PC-3 (cell line): ENCODE measurements at regions not wholly inside any gene's neighbourhood (a gene's known extent, or its start where the extent isn't known, plus 50 kb on each side); places are given as distances from the start of the nearest gene placed in this dataset.

ENCODE experiments used
- ATAC-seq: fragments of 200-7000 bp; cut with Tn5 transposase; 2 replicates; pipeline ENCODE4 v1.9.1; 2020; ENCODE audit warnings: mild to moderate bottlenecking, moderate library complexity
- BruUV-seq: library from RNA; stranded (reverse); fragments of 400-500 nt; replicated peaks from 2 replicates; lab custom pipeline; 2021; lab: Mats Ljungman, UMichigan
- CTCF ChIA-PET: fragments of 300-600 bp; sonication (Branson Sonifier 250); formaldehyde crosslinking; loops from one replicate; lab custom pipeline; 2022; ENCODE audit warnings: antibody characterized with exemption; lab: Charles Lee
- POLR2A ChIA-PET: fragments of 300-600 bp; sonication (Branson Sonifier 250); formaldehyde crosslinking; loops from one replicate; lab custom pipeline; 2022; ENCODE audit warnings: antibody characterized with exemption; ENCODE audit not compliant: unreplicated experiment; lab: Charles Lee
- DNase-seq: peaks from one replicate; pipeline ENCODE4 v3.0.0-alpha.2; 2015
- H2AFZ ChIP-seq: fragments of 300-600 bp; sonication (generic); 2 replicates; pipeline ENCODE4 v1.6.0; 2016; ENCODE audit warnings: antibody characterized with exemption, low read length
- H3F3A ChIP-seq: fragments of 300-600 bp; sonication (generic); one replicate; pipeline ENCODE4 v1.6.0; 2017; ENCODE audit warnings: antibody characterized with exemption, low read length, control low read depth, mild to moderate bottlenecking; ENCODE audit not compliant: unreplicated experiment
- H3K27ac ChIP-seq: fragments of 300-600 bp; sonication (generic); 2 replicates; pipeline ENCODE4 v1.5.1; 2016; ENCODE audit warnings: mild to moderate bottlenecking, low read length
- H3K27me3 ChIP-seq: fragments of 300-600 bp; sonication (generic); 2 replicates; pipeline ENCODE4 v1.6.1; 2016; ENCODE audit warnings: low read length, mixed read lengths
- H3K36me3 ChIP-seq: fragments of 300-600 bp; sonication (generic); 2 replicates; pipeline ENCODE4 v1.6.1; 2016; ENCODE audit warnings: low read depth, mixed run types, low read length, mixed read lengths
- H3K4me1 ChIP-seq: fragments of 300-600 bp; sonication (generic); 2 replicates; pipeline ENCODE4 v1.5.1; 2016; ENCODE audit warnings: low read length; ENCODE audit not compliant: insufficient read depth
- H3K4me2 ChIP-seq: fragments of 300-600 bp; sonication (generic); 2 replicates; pipeline ENCODE4 v1.6.0; 2016; ENCODE audit warnings: low read length
- H3K4me3 ChIP-seq: fragments of 300-600 bp; sonication (generic); 2 replicates; pipeline ENCODE4 v1.5.1; 2016; ENCODE audit warnings: mild to moderate bottlenecking, low read length, mixed read lengths
- H3K79me2 ChIP-seq: fragments of 300-600 bp; sonication (generic); 2 replicates; pipeline ENCODE4 v1.6.1; 2017; ENCODE audit warnings: low read length, mixed read lengths
- H3K9ac ChIP-seq: fragments of 300-600 bp; sonication (generic); 2 replicates; pipeline ENCODE4 v1.6.0; 2016; ENCODE audit warnings: mild to moderate bottlenecking, low read length
- H3K9me2 ChIP-seq: fragments of 300-600 bp; sonication (generic); replicated peaks from 2 replicates; pipeline ENCODE4 v1.6.1; 2016; ENCODE audit warnings: mixed run types, low read length, mixed read lengths
- H3K9me3 ChIP-seq: fragments of 300-600 bp; sonication (generic); 2 replicates; pipeline ENCODE4 v1.6.1; 2016; ENCODE audit warnings: low read length, mixed read lengths
- H4K20me1 ChIP-seq: fragments of 300-600 bp; sonication (generic); 2 replicates; pipeline ENCODE4 v1.6.1; 2016; ENCODE audit warnings: low read length, mixed read lengths
- EZH2 ChIP-seq: fragments of 300-600 bp; sonication (generic); IDR thresholded peaks from one replicate; pipeline ENCODE4 v1.6.1; 2017; ENCODE audit warnings: antibody characterized with exemption, mild to moderate bottlenecking, low read length; ENCODE audit not compliant: unreplicated experiment
- EZH2phosphoT487 ChIP-seq: fragments of 300-600 bp; sonication (generic); IDR thresholded peaks from 2 replicates; pipeline ENCODE4 v1.6.1; 2018; ENCODE audit warnings: mild to moderate bottlenecking, antibody characterized with exemption, low read length, borderline replicate concordance
- intact Hi-C: fragments of 100-400 bp; cut with micrococcal nuclease; formaldehyde crosslinking; loops from 2 replicates; pipeline ENCODE4 v1.9.0; 2023
- TF ChIP-seq, protein P1 (sequence below): fragments of 300-600 bp; sonication (generic); conservative IDR thresholded peaks from 2 replicates; pipeline ENCODE4 v1.5.1; 2017; ENCODE audit warnings: antibody characterized with exemption, low read depth, mild to moderate bottlenecking, low read length

DNA sequence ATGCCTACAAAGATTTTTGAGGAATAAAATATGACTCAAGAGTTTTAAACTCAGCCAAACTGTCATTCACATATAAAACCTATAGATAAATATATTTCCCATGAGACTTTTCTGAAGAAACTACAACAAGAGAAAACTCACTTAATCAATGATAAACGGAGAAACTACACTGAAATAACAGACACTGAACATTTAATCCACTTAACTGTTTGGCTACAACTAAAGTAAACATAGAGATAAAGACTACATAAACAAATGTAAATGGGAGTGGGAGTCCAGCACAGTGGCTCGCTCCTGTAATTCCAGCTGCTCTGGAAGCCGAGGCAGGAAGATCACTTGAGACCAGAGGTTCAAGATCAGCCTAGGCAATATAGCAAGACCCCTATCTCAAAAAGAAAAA, 79.2 kb downstream of the MEX3B start:
- no peaks in the 10 kb centered on the region for H3K79me2 ChIP-seq
- no peaks in the 10 kb centered on the region for H3K4me1 ChIP-seq
- no peaks in the 10 kb centered on the region for H3F3A ChIP-seq
- H3K4me3 ChIP-seq = no peak overlapping the region
- H3K27me3 ChIP-seq = no peaks in the 10 kb centered on the region
- ATAC-seq (no peak), DNase-seq (no peak)
- no peak overlapping the region for H2AFZ ChIP-seq
- intact Hi-C loops = no loop called here
- no peaks in the 10 kb centered on the region for H3K36me3 ChIP-seq
- no peaks in the 10 kb centered on the region for H3K9me2 ChIP-seq
- POLR2A ChIA-PET = no interaction called here
- no TSS peak for BruUV-seq
- no peak overlapping the region for H3K4me2 ChIP-seq
- no peak for TF ChIP-seq EZH2phosphoT487
- TF ChIP-seq, protein P1, sequence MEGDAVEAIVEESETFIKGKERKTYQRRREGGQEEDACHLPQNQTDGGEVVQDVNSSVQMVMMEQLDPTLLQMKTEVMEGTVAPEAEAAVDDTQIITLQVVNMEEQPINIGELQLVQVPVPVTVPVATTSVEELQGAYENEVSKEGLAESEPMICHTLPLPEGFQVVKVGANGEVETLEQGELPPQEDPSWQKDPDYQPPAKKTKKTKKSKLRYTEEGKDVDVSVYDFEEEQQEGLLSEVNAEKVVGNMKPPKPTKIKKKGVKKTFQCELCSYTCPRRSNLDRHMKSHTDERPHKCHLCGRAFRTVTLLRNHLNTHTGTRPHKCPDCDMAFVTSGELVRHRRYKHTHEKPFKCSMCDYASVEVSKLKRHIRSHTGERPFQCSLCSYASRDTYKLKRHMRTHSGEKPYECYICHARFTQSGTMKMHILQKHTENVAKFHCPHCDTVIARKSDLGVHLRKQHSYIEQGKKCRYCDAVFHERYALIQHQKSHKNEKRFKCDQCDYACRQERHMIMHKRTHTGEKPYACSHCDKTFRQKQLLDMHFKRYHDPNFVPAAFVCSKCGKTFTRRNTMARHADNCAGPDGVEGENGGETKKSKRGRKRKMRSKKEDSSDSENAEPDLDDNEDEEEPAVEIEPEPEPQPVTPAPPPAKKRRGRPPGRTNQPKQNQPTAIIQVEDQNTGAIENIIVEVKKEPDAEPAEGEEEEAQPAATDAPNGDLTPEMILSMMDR = no peak
- no peak for TF ChIP-seq EZH2
- H3K27ac ChIP-seq = no peak overlapping the region
- CTCF ChIA-PET = no interaction called here
- no peak overlapping the region for H3K9ac ChIP-seq
- H3K9me3 ChIP-seq = no peaks in the 10 kb centered on the region
- no peaks in the 10 kb centered on the region for H4K20me1 ChIP-seq

- no peaks in the 10 kb centered on the region for H3K4me1 ChIP-seq
- H3K9ac ChIP-seq = no peak overlapping the region
- no peak overlapping the region for H2AFZ ChIP-seq
- no peaks in the 10 kb centered on the region for H4K20me1 ChIP-seq
- ChIA-PET POLR2A (no interaction called here), CTCF (no interaction called here)
- TF ChIP-seq, protein P1 = no peak
- TF ChIP-seq EZH2phosphoT487 = no peak
- TF ChIP-seq EZH2 = no peak
- H3F3A ChIP-seq = no peaks in the 10 kb centered on the region
- H3K27ac ChIP-seq = no peak overlapping the region
- no peaks in the 10 kb centered on the region for H3K36me3 ChIP-seq
- no TSS peak for BruUV-seq
- ATAC-seq (no peak), DNase-seq (no peak)
- H3K4me2 ChIP-seq = no peak overlapping the region
- no peaks in the 10 kb centered on the region for H3K79me2 ChIP-seq
- intact Hi-C loops = no loop called here
- no peaks in the 10 kb centered on the region for H3K9me2 ChIP-seq
- H3K9me3 ChIP-seq = no peaks in the 10 kb centered on the region
- H3K27me3 ChIP-seq = no peaks in the 10 kb centered on the region
- no peak overlapping the region for H3K4me3 ChIP-seq
These were observed 83.3 kb downstream of the MEX3B start for GRCh38 chr15:81962482-81962881.

DNA sequence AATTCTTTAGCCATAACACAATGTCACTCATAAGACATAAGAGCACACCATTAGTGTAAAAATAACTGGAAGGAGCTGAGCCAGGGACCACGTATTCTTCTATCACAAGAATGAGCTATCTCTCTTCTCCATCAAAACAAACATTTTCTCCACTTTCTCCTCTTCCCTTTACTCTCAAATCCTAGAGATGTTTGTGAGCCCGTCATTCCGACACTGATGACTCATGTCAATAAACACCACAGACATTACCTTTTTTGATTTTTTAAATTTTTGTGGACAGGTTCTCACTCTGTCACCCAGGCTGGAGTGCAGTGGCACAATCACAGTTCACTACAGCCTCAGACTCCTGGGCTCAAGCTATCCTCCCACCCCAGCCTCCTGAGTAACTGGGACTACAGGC, 86.6 kb downstream of the MEX3B start:
- H3K79me2 ChIP-seq = no peaks in the 10 kb centered on the region
- H3K27me3 ChIP-seq = no peaks in the 10 kb centered on the region
- H3K4me1 ChIP-seq = no peaks in the 10 kb centered on the region
- no peak overlapping the region for H3K4me3 ChIP-seq
- no peak for TF ChIP-seq EZH2
- TF ChIP-seq EZH2phosphoT487 = no peak
- TF ChIP-seq, protein P1 = no peak
- intact Hi-C loops = no loop called here
- BruUV-seq = no TSS peak
- no peaks in the 10 kb centered on the region for H3F3A ChIP-seq
- no peak overlapping the region for H2AFZ ChIP-seq
- peak; percentile 50 for DNase-seq
- H3K9ac ChIP-seq = no peak overlapping the region
- ChIA-PET CTCF (no interaction called here), POLR2A (no interaction called here)
- ATAC-seq = peak; percentile 33; the same call in 1 of the 2 replicates
- H3K4me2 ChIP-seq = no peak overlapping the region
- no peaks in the 10 kb centered on the region for H3K9me3 ChIP-seq
- no peak overlapping the region for H3K27ac ChIP-seq
- no peaks in the 10 kb centered on the region for H4K20me1 ChIP-seq
- no peaks in the 10 kb centered on the region for H3K36me3 ChIP-seq
- H3K9me2 ChIP-seq = no peaks in the 10 kb centered on the region
